ENCODE measurements at regions not wholly inside any gene's neighbourhood (a gene's known extent, or its start where the extent isn't known, plus 50 kb on each side); places are given as distances from the start of the nearest gene placed in this dataset.
"Not testable (repeated sequence)": the region's sequence is repeated elsewhere in the genome, so short reads cannot be mapped to it uniquely, and the experiment has no call there.

GRCh38 chr16:31655674-31656073, 128.0 kb downstream of the AHSP start:
- CTCF ChIA-PET; H3K4me1 ChIP-seq (ENCODE audit: control insufficient read depth in 1 of 2, insufficient read depth in 2 of 2, low read length in 2 of 2); BruUV-seq (replicated peaks); H3K27me3 ChIP-seq (ENCODE audit: insufficient read depth, low read length); H3K27ac ChIP-seq (ENCODE audit: low read depth, low read length); H2AFZ ChIP-seq (ENCODE audit: low read depth, low read length, poor library complexity, severe bottlenecking); H4K20me1 ChIP-seq (ENCODE audit: insufficient read depth); DNase-seq (ENCODE audit: low read depth, low spot score); H3K79me2 ChIP-seq (ENCODE audit: insufficient read depth, low read length); H3K9me3 ChIP-seq (ENCODE audit: control insufficient read depth in 1 of 2, insufficient read depth in 1 of 2, low read depth in 1 of 2, low read length in 2 of 2); ATAC-seq; POLR2A ChIA-PET; H3K36me3 ChIP-seq (ENCODE audit: control insufficient read depth in 1 of 2, insufficient read depth in 2 of 2, low read length in 2 of 2); H3K9ac ChIP-seq (ENCODE audit: low read length); intact Hi-C loops (cut with micrococcal nuclease); H3K9me2 ChIP-seq (ENCODE audit: insufficient read depth); H3K4me3 ChIP-seq (replicated peaks in 1 of 2; ENCODE audit: low read depth in 1 of 2, low read length in 2 of 2); H3K4me2 ChIP-seq (ENCODE audit: low read length); RAD21 ChIA-PET (ENCODE audit: low non-redundant PET in 1 of 2, low total read pairs in 2 of 2, uncharacterized antibody in 2 of 2, unreplicated experiment in 2 of 2): not testable (repeated sequence)

- Histone ChIP-seq H3K4me1 (ENCODE audit: control insufficient read depth in 1 of 2, insufficient read depth in 2 of 2, low read length in 2 of 2) (no peaks in the 10 kb centered on the region), H3K4me2 (ENCODE audit: low read length) (no peak overlapping the region), H3K36me3 (ENCODE audit: control insufficient read depth in 1 of 2, insufficient read depth in 2 of 2, low read length in 2 of 2) (no peaks in the 10 kb centered on the region), H4K20me1 (ENCODE audit: insufficient read depth) (no peaks in the 10 kb centered on the region), H2AFZ (ENCODE audit: low read depth, low read length, poor library complexity, severe bottlenecking) (no peak overlapping the region), H3K27me3 (ENCODE audit: insufficient read depth, low read length) (no peaks in the 10 kb centered on the region), H3K9me3 (ENCODE audit: control insufficient read depth in 1 of 2, insufficient read depth in 1 of 2, low read depth in 1 of 2, low read length in 2 of 2) (no peaks in the 10 kb centered on the region), H3K27ac (ENCODE audit: low read depth, low read length) (no peak overlapping the region), H3K4me3 (replicated peaks in 1 of 2; ENCODE audit: low read depth in 1 of 2, low read length in 2 of 2) (no peak overlapping the region), H3K9me2 (ENCODE audit: insufficient read depth) (no peaks in the 10 kb centered on the region), H3K79me2 (ENCODE audit: insufficient read depth, low read length) (no peaks in the 10 kb centered on the region), H3K9ac (ENCODE audit: low read length) (no peak overlapping the region)
- DNase-seq (ENCODE audit: low read depth, low spot score), result no peak
- POLR2A ChIA-PET, result no interaction called here
- CTCF ChIA-PET, result no interaction called here
- ATAC-seq, result no peak
- intact Hi-C loops (cut with micrococcal nuclease), result loop anchor here (5.0 kb wide), 1 partner anchor 73 kb away; no protein-coding TSS in a partner anchor
- no TSS peak for BruUV-seq (replicated peaks)
- RAD21 ChIA-PET (ENCODE audit: low non-redundant PET in 1 of 2, low total read pairs in 2 of 2, uncharacterized antibody in 2 of 2, unreplicated experiment in 2 of 2), result no interaction called here
- no peak for TF ChIP-seq ZFX (IDR thresholded peaks at IDR 0.05)
- no peak for TF ChIP-seq RAD21 (IDR thresholded peaks at IDR 0.05; ENCODE audit: low read depth)
- no peak for TF ChIP-seq ZNF274 (IDR thresholded peaks at IDR 0.05; ENCODE audit: low read depth, low read length)
- no peak for TF ChIP-seq CEBPB (IDR thresholded peaks at IDR 0.05; ENCODE audit: low read depth)
- no peak for TF ChIP-seq ATF3 (IDR thresholded peaks at IDR 0.05)
- no peak for TF ChIP-seq YY1 (IDR thresholded peaks at IDR 0.05; ENCODE audit: extremely low read depth, insufficient replicate concordance, low read depth, low read length)
- no peak for TF ChIP-seq SRF (IDR thresholded peaks at IDR 0.05; ENCODE audit: low read depth)
- no peak for TF ChIP-seq JUND (IDR thresholded peaks at IDR 0.05)
- no peak for TF ChIP-seq MAX (IDR thresholded peaks at IDR 0.05)
- TF ChIP-seq EGR1 (IDR thresholded peaks at IDR 0.05; ENCODE audit: low read depth), result no peak
- TF ChIP-seq FOSL1 (IDR thresholded peaks at IDR 0.05; ENCODE audit: low read depth), result no peak
- no peak for TF ChIP-seq ZBTB33 (IDR thresholded peaks at IDR 0.05; ENCODE audit: extremely low read depth, insufficient replicate concordance, low read length)
- no peak for TF ChIP-seq ELF1 (IDR thresholded peaks at IDR 0.05; ENCODE audit: borderline replicate concordance, low read depth)
- TF ChIP-seq EZH2 (IDR thresholded peaks at IDR 0.05), result no peak
- TF ChIP-seq CBX3 (IDR thresholded peaks at IDR 0.05; ENCODE audit: low read depth), result no peak
- no peak for TF ChIP-seq REST (IDR thresholded peaks at IDR 0.05; ENCODE audit: low read depth)
Observed at GRCh38 chr16:31664683-31665482, 137.2 kb downstream of the AHSP start.

Measured in HCT116 (cell line).